Panc1 (cell line): ENCODE measurements at regions not wholly inside any gene's neighbourhood (a gene's known extent, or its start where the extent isn't known, plus 50 kb on each side); places are given as distances from the start of the nearest gene placed in this dataset.

Experiments
- ATAC-seq: fragments of 200-7000 bp; cut with Tn5 transposase; 2 replicates; pipeline ENCODE4 v1.9.1; 2020; ENCODE audit warnings: mild to moderate bottlenecking, moderate library complexity
- BruUV-seq: library from RNA; stranded (reverse); fragments of 400-500 nt; replicated peaks from 2 replicates; lab custom pipeline; 2021; lab: Mats Ljungman, UMichigan
- CTCF ChIA-PET: fragments of 300-600 bp; sonication (Branson Sonifier 250); formaldehyde crosslinking; loops from one replicate; lab custom pipeline; 2022; ENCODE audit warnings: antibody characterized with exemption; lab: Charles Lee
- POLR2A ChIA-PET: fragments of 300-600 bp; sonication (Branson Sonifier 250); formaldehyde crosslinking; loops from one replicate; lab custom pipeline; 2022; ENCODE audit warnings: antibody characterized with exemption; lab: Charles Lee
- DNase-seq: peaks from one replicate; pipeline ENCODE4 v3.0.0-alpha.2; 2010; ENCODE audit warnings: low read depth, low spot score
- H3K27ac ChIP-seq: 2 replicates; pipeline ENCODE4 v1.5.1; 2011; ENCODE audit warnings: mild to moderate bottlenecking, low read length, inconsistent platforms
- H3K27me3 ChIP-seq: fragments of 200-500 bp; sonication (Bioruptor generic); 2 replicates; pipeline ENCODE4 v1.6.0; 2014; ENCODE audit warnings: low read length, inconsistent platforms; ENCODE audit not compliant: control insufficient read depth, insufficient read depth
- H3K36me3 ChIP-seq: fragments of 200-500 bp; sonication (Bioruptor generic); 2 replicates; pipeline ENCODE4 v1.5.1; 2014; ENCODE audit warnings: inconsistent platforms, mild to moderate bottlenecking, low read length, moderate library complexity; ENCODE audit not compliant: control insufficient read depth, insufficient read depth
- H3K4me1 ChIP-seq: 2 replicates; pipeline ENCODE4 v1.5.1; 2011; ENCODE audit warnings: inconsistent platforms, mild to moderate bottlenecking, low read length, moderate library complexity; ENCODE audit not compliant: control insufficient read depth, insufficient read depth
- H3K4me3 ChIP-seq, 2 experiments: 2 replicates each; pipeline ENCODE4 v1.5.1; 2011 to 2012; ENCODE audit warnings: low read depth in 2 of 2, low read length in 2 of 2, mild to moderate bottlenecking in 2 of 2, inconsistent platforms in 1 of 2, moderate library complexity in 1 of 2
- H3K9me3 ChIP-seq: fragments of 200-500 bp; sonication (Bioruptor generic); 2 replicates; pipeline ENCODE4 v1.5.1; 2014; ENCODE audit warnings: low read depth, mild to moderate bottlenecking, inconsistent platforms, low read length, moderate library complexity; ENCODE audit not compliant: control insufficient read depth, insufficient read depth
- POLR2AphosphoS5 ChIP-seq: IDR thresholded peaks from 2 replicates; pipeline ENCODE4 v1.6.1; 2012; ENCODE audit warnings: mild to moderate bottlenecking, low read depth, low read length, moderate library complexity
- REST ChIP-seq, 2 experiments: IDR thresholded peaks; 2 replicates each; pipeline ENCODE4 v1.6.1; 2011 to 2012; ENCODE audit warnings: low read depth in 2 of 2, control low read depth in 1 of 2, low read length in 1 of 2, mild to moderate bottlenecking in 1 of 2, moderate library complexity in 1 of 2; ENCODE audit not compliant: insufficient read depth in 1 of 2
- SIN3A ChIP-seq: IDR thresholded peaks from 2 replicates; pipeline ENCODE4 v1.6.1; 2012; ENCODE audit warnings: low read depth, mild to moderate bottlenecking, low read length, moderate library complexity, borderline replicate concordance; ENCODE audit not compliant: insufficient read depth
- TCF7L2 ChIP-seq: IDR thresholded peaks from 2 replicates; pipeline ENCODE4 v1.6.1; 2011; ENCODE audit warnings: mild to moderate bottlenecking, low read depth, low read length, inconsistent platforms
- in situ Hi-C: cut with HindIII; loops from 2 replicates; pipeline ENCODE4 v1.10.0; 2016; ENCODE audit warnings: low sequenced_read_pairs, low pct_unique_long_range_greater_than_20kb
- intact Hi-C: fragments of 100-400 bp; cut with micrococcal nuclease; formaldehyde crosslinking; loops from one replicate; pipeline ENCODE4 v1.10.0; 2022; ENCODE audit not compliant: unreplicated experiment
- TF ChIP-seq, protein P1 (sequence below): fragments of 450-650 bp; IDR thresholded peaks from 2 replicates; pipeline ENCODE4 v1.5.1; 2017; ENCODE audit warnings: mild to moderate bottlenecking

- intact Hi-C loops: no loop called here
- ChIA-PET CTCF (no interaction called here), POLR2A (no interaction called here)
- Histone ChIP-seq H3K36me3 (no peaks in the 10 kb centered on the region), H3K27me3 (no peaks in the 10 kb centered on the region), H3K9me3 (no peaks in the 10 kb centered on the region), H3K4me1 (peaks cover 13% of the 10 kb centered on the region), H3K4me3 (no peak overlapping the region), H3K27ac (no peak overlapping the region)
- no TSS peak for BruUV-seq
- TF ChIP-seq POLR2AphosphoS5 (no peak), SIN3A (no peak), TCF7L2 (no peak), REST (IDR thresholded peaks at IDR 0.05; ENCODE audit: insufficient read depth in 1 of 2, low read depth in 2 of 2, low read length in 1 of 2) (no peak)
- TF ChIP-seq, protein P1, sequence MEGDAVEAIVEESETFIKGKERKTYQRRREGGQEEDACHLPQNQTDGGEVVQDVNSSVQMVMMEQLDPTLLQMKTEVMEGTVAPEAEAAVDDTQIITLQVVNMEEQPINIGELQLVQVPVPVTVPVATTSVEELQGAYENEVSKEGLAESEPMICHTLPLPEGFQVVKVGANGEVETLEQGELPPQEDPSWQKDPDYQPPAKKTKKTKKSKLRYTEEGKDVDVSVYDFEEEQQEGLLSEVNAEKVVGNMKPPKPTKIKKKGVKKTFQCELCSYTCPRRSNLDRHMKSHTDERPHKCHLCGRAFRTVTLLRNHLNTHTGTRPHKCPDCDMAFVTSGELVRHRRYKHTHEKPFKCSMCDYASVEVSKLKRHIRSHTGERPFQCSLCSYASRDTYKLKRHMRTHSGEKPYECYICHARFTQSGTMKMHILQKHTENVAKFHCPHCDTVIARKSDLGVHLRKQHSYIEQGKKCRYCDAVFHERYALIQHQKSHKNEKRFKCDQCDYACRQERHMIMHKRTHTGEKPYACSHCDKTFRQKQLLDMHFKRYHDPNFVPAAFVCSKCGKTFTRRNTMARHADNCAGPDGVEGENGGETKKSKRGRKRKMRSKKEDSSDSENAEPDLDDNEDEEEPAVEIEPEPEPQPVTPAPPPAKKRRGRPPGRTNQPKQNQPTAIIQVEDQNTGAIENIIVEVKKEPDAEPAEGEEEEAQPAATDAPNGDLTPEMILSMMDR: no peak
- DNase-seq (no peak), ATAC-seq (no peak)
- in situ Hi-C loops: no loop called here
Observed at GRCh38 chr21:43286196-43286595, 117.4 kb downstream of the CRYAA start.

- TF ChIP-seq TCF7L2 (no peak), POLR2AphosphoS5 (no peak), REST (IDR thresholded peaks at IDR 0.05; ENCODE audit: insufficient read depth in 1 of 2, low read depth in 2 of 2, low read length in 1 of 2) (no peak), SIN3A (no peak)
- TF ChIP-seq, protein P1: no peak
- ATAC-seq: no peak
- intact Hi-C loops (no loop called here), in situ Hi-C loops (no loop called here)
- Histone ChIP-seq H3K36me3 (no peaks in the 10 kb centered on the region), H3K4me1 (peaks cover 13% of the 10 kb centered on the region), H3K9me3 (no peaks in the 10 kb centered on the region), H3K27me3 (no peaks in the 10 kb centered on the region), H3K27ac (no peak overlapping the region), H3K4me3 (no peak overlapping the region)
- POLR2A ChIA-PET: no interaction called here
- BruUV-seq: no TSS peak
- CTCF ChIA-PET: no interaction called here
- no peak for DNase-seq
Observed at GRCh38 chr21:43284700-43285099, 115.9 kb downstream of the CRYAA start.
